Jurkat, Clone E6-1 (cell line): ENCODE measurements at regions not wholly inside any gene's neighbourhood (a gene's known extent, or its start where the extent isn't known, plus 50 kb on each side); places are given as distances from the start of the nearest gene placed in this dataset.
A peak's percentile ranks its signal among the peaks of the same experiment; 100 is the strongest.
"Not testable (repeated sequence)": the region's sequence is repeated elsewhere in the genome, so short reads cannot be mapped to it uniquely, and the experiment has no call there.

Source experiments
- DNase-seq: peaks from one replicate; pipeline ENCODE4 v3.0.0-alpha.2; 2011; ENCODE audit warnings: low read depth, low spot score
- H3K4me3 ChIP-seq: 2 replicates; pipeline ENCODE4 v1.5.1; 2011; ENCODE audit warnings: mild to moderate bottlenecking, low read length, control low read depth, moderate library complexity

GRCh38 chr11:133659538-133660201 lies 127.4 kb upstream of the OPCML start:
- no peak for DNase-seq
- H3K4me3 ChIP-seq, result no peak overlapping the region

DNA sequence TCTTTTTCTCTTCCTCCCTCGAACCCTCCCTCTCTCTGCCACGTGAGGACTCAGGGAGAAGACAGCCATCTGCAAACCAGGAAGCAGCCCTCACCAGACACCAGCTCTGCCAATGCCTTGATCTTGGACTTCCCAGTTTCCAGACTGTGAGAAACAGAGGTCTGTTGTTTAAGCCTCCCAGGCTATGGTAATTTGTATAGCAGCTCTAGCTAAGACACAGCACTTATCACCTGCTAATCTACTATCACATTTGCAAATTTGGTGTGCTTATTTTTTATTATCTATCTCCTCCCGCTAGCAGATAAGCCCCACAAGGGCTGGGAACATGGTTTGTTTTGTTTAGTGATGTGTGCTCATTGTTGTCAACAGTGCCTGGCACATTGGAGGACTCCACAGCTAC lies 124.8 kb upstream of the OPCML start:
- DNase-seq, result no peak
- H3K4me3 ChIP-seq, result no peak overlapping the region

DNA sequence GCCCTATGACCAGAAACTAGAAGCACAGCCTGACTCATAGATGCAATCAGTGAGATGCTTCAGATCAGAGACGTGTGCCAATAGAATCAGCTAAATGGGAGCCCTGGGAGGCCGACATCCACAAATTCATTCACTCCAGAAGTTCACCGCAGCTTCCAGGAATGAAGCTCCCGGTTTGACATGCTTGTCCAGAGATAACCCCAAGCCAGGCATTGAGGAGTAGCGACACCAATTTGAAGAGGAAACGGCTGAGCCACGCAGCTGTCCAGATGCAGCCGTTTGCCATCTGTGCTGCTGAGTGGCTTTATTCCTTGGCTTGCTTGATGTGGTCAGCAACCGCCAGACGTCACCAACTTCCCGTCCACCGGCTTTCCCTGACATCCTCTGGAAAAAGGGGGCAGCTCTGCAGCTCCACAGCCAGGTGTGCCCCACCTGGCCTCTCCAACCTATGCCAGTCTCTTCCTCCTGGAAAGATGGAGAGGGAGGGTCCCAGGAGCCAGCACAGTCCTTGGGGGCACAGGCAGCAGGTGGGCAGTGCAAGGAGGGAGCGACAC lies 123.9 kb upstream of the OPCML start:
- peak; percentile 61 for DNase-seq
- no peak overlapping the region for H3K4me3 ChIP-seq

DNA sequence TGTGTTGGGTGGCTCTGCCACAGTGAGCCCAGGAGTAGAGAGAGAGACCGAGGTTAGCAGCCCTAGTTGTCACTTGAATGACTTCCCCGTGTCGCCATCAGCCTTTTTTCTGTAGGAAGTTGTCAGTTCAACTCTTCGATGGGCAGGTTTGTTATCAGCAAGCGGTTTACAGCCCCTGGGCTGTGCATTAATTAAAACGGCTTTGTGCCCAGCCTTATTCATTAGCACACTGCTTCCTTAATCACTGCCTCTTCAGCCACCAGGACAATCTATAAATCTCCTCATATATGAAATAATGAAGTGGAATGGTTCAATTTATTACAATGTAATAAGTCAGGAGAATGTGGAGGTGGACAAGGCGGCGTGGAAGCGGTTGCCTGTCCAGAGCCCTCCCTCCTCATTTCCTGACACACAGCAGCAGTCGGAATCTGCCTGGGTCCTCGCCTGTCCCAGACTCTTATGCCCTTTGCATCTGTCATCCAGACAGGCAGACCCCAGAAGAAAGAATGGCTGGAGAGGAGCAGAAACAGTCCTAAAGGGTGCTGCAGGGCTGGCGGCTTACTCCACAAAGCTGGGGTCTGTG lies 122.4 kb upstream of the OPCML start:
- H3K4me3 ChIP-seq, result no peak overlapping the region
- DNase-seq, result no peak

GRCh38 chr11:133653336-133653735 lies 121.0 kb upstream of the OPCML start:
- DNase-seq, result no peak
- no peak overlapping the region for H3K4me3 ChIP-seq

GRCh38 chr11:133650082-133650481 lies 117.8 kb upstream of the OPCML start:
- DNase-seq, result no peak
- H3K4me3 ChIP-seq, result no peak overlapping the region

DNA sequence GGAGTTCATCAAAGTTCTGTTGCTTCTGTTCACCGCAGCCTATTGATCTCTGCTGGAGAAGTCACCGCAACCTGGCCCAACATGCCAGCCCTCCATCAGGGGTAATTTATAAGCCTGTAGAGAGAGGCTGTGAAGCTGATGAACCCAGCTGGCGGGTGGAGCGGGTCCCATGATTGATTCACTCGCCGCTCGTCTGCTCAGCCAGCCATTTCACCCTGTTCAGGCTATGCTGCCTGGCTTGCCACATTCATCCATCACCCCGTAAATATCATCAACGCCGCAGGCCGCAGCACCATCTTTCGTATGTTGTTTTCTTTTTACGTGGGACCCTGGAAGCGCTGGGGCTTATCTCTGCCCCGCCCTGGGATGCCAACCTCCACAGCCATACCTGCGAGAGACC lies 116.7 kb upstream of the OPCML start:
- no peak overlapping the region for H3K4me3 ChIP-seq
- no peak for DNase-seq

DNA sequence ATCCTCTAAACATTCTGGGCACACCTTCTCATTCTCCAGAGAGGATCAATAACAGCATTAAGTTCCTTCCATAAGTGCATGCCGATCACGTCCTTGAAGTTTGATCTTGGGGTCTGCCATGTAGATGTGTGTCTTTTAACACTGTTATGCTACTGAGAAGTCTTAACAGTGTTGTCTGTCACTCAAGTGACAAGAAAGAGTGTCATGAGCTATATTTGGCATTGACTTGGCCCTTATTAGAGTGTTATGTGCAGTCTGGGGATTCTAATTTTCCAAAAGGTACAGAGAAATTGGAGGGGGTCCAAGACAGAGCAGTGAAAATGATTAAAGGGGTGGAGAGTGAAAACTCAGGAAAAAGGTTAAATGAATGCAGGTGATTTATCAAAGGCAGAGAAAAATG lies 107.1 kb upstream of the OPCML start:
- DNase-seq, result no peak
- H3K4me3 ChIP-seq, result no peak overlapping the region

DNA sequence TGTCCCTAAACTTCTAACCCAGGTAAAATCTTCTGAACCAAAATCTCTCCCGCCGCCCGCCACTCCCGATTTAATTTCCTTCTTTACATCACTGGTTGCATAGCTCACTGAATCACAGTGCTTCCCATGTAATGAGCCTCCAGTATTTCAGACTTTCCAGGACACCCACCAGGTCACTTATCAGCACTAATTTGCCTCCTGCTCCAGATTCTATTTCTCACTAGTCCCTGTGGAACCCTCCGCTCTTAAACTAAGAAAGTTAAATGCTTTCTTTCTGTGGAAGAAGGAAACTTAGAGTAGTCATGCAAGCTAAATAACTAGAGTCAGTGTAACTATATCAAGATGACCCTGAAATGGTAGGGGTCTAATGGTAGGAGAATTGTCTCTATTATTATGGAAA lies 106.6 kb upstream of the OPCML start:
- no peak for DNase-seq

GRCh38 chr11:133636711-133637355 lies 104.5 kb upstream of the OPCML start:
- H3K4me3 ChIP-seq, result no peak overlapping the region
- DNase-seq, result no peak

More for the DNA sequence above, 106.6 kb upstream of the OPCML start:
- no peak overlapping the region for H3K4me3 ChIP-seq

- no peak overlapping the region for H3K4me3 ChIP-seq
- no peak for DNase-seq
Measured at GRCh38 chr11:133635244-133635739, 103.0 kb upstream of the OPCML start.

DNA sequence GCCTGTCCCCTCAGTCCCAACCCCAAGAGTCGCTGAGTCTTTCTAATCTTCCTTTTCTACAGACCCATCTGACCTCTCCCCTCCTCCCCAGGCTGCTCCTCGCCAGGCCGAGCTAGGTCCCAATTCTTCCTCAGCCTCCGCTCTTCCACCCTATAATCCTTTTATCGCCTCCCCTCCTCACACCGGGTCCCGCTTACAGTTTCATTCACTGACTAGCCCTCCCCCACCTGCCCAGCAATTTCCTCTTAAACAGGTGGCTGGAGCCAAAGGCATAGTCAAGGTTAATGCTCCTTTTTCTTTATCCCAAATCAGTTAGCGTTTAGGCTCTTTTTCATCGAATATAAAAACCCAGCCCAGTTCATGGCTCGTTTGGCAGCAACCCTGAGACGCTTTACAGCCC lies 96.1 kb upstream of the OPCML start:
- not testable (repeated sequence) for H3K4me3 ChIP-seq, DNase-seq

GRCh38 chr11:133621611-133622010 lies 89.3 kb upstream of the OPCML start:
- no peak overlapping the region for H3K4me3 ChIP-seq
- DNase-seq, result no peak

- H3K4me3 ChIP-seq, result no peak overlapping the region
- peak; percentile 37 for DNase-seq
Measured at GRCh38 chr11:133619973-133620372, 87.7 kb upstream of the OPCML start.

GRCh38 chr11:133619397-133619796 lies 87.1 kb upstream of the OPCML start:
- no peak for DNase-seq
- no peak overlapping the region for H3K4me3 ChIP-seq

DNA sequence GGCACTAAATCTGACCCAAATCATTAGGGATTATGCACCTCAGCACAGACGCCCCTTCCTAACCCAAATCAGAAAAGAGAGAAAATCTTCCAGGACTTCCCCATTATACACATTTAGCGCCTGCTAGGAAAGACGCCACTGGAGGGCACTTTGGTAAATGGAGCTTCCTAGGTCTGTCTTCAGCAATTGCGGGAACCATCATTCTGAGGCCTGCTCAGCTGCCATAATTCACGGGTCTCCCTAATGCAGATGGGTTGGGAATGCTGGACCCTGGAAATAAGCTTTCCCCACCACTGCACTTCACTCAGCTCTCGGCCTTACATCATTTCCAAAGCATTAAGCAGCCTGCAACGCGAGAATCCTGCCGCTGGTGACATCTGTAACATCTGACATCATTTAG lies 86.2 kb upstream of the OPCML start:
- DNase-seq, result no peak
- no peak overlapping the region for H3K4me3 ChIP-seq

GRCh38 chr11:133608496-133608895 lies 76.2 kb upstream of the OPCML start:
- DNase-seq, result no peak
- no peak overlapping the region for H3K4me3 ChIP-seq

DNA sequence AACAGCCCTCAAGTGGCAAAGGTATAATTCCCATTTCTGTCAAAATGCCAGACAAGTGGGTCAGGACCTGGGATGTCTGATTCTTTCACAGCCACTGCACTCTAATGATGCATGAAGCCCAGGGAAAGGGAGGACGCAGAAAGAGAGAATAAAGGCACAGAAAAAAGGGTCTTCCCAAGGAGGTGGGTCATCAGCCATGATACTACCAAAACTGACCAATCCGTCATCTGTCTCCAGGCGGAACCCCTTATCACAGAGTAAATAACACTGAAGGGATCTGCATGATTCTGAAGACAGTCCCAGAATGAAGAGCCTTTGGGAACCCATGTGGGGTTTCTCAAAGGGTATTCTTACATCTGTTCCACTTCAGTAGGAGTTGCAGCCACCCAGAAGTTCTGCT lies 73.8 kb upstream of the OPCML start:
- no peak for DNase-seq

GRCh38 chr11:133605482-133605881 lies 73.2 kb upstream of the OPCML start:
- no peak for DNase-seq
- H3K4me3 ChIP-seq, result no peak overlapping the region

More for the DNA sequence above, 73.8 kb upstream of the OPCML start:
- no peak overlapping the region for H3K4me3 ChIP-seq

GRCh38 chr11:133601641-133602040 lies 69.3 kb upstream of the OPCML start:
- no peak overlapping the region for H3K4me3 ChIP-seq
- DNase-seq, result no peak
